ENCODE measurements at regions not wholly inside any gene's neighbourhood (a gene's known extent, or its start where the extent isn't known, plus 50 kb on each side); places are given as distances from the start of the nearest gene placed in this dataset.

GRCh38 chr2:217638533-217638932 is 364.3 kb downstream of the TNS1 start:
- no peak for DNase-seq (ENCODE audit: low read depth)
- TF ChIP-seq, protein P1, sequence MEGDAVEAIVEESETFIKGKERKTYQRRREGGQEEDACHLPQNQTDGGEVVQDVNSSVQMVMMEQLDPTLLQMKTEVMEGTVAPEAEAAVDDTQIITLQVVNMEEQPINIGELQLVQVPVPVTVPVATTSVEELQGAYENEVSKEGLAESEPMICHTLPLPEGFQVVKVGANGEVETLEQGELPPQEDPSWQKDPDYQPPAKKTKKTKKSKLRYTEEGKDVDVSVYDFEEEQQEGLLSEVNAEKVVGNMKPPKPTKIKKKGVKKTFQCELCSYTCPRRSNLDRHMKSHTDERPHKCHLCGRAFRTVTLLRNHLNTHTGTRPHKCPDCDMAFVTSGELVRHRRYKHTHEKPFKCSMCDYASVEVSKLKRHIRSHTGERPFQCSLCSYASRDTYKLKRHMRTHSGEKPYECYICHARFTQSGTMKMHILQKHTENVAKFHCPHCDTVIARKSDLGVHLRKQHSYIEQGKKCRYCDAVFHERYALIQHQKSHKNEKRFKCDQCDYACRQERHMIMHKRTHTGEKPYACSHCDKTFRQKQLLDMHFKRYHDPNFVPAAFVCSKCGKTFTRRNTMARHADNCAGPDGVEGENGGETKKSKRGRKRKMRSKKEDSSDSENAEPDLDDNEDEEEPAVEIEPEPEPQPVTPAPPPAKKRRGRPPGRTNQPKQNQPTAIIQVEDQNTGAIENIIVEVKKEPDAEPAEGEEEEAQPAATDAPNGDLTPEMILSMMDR (IDR thresholded peaks at IDR 0.05; ENCODE audit: insufficient read depth, low read length, poor library complexity, severe bottlenecking), result no peak
- Histone ChIP-seq H3K4me3 (ENCODE audit: low read depth, low read length) (no peak overlapping the region), H3K27me3 (ENCODE audit: control insufficient read depth, insufficient read depth, low read length) (peaks cover 3% of the 10 kb centered on the region), H3K36me3 (ENCODE audit: control insufficient read depth, insufficient read depth, low read length) (no peaks in the 10 kb centered on the region)

- no peak for DNase-seq (ENCODE audit: low read depth)
- H3K4me3 ChIP-seq (ENCODE audit: low read depth, low read length), result no peak overlapping the region
- peaks cover 3% of the 10 kb centered on the region for H3K27me3 ChIP-seq (ENCODE audit: control insufficient read depth, insufficient read depth, low read length)
- H3K36me3 ChIP-seq (ENCODE audit: control insufficient read depth, insufficient read depth, low read length), result no peaks in the 10 kb centered on the region
- TF ChIP-seq, protein P1 (IDR thresholded peaks at IDR 0.05; ENCODE audit: insufficient read depth, low read length, poor library complexity, severe bottlenecking), result no peak
Observed at GRCh38 chr2:217638031-217638430, 364.8 kb downstream of the TNS1 start.

DNA sequence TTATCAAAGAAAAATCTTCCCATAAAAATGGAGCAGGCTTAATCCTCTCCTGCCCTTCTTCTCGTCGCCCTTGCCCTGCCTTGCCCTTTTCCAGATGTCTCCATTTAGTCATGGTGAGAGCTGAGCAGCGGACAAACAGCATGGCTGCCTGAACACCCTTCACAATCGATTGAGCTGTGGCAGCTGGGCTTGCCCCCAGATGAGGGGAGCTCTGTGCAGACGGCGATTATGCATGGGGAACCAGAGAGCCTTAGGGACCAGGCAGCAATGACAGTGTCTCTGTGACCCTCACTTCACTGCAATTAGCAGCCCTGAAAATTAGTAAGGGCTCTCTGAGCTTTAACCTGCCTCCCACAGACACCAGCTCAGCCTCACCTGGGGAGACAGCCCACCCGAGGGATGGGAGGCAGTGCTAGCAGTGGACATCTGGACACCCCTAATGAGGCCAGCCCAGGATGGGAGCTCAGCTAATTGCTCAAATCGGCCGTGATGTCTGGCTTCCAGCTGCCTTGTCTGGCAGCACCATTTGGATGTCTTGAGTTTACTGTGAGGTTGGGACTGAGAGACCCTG is 365.7 kb downstream of the TNS1 start:
- no peak for DNase-seq (ENCODE audit: low read depth)
- Histone ChIP-seq H3K36me3 (ENCODE audit: control insufficient read depth, insufficient read depth, low read length) (no peaks in the 10 kb centered on the region), H3K4me3 (ENCODE audit: low read depth, low read length) (no peak overlapping the region), H3K27me3 (ENCODE audit: control insufficient read depth, insufficient read depth, low read length) (peaks cover 3% of the 10 kb centered on the region)
- TF ChIP-seq, protein P1 (IDR thresholded peaks at IDR 0.05; ENCODE audit: insufficient read depth, low read length, poor library complexity, severe bottlenecking), result no peak

DNA sequence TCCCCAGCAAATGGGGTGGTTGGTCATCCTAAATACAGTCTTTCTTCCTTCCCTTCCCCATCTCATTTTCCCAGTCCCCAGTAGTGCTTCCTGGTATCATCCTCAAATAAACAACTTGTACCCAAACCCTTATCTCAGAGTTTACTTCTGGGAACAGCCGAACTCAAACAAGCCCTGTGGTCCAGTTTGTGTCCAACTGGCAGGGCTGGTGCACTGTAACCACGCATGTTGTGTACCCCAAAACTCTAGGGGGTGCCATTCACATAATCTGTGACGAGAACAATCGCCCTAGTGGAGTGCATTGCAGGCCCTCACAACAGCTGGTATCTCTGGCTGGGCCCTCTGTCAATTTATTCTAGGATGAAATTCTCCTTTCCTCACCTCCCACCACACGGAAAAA is 366.2 kb downstream of the TNS1 start:
- H3K36me3 ChIP-seq (ENCODE audit: control insufficient read depth, insufficient read depth, low read length), result no peaks in the 10 kb centered on the region
- H3K4me3 ChIP-seq (ENCODE audit: low read depth, low read length), result no peak overlapping the region
- TF ChIP-seq, protein P1 (IDR thresholded peaks at IDR 0.05; ENCODE audit: insufficient read depth, low read length, poor library complexity, severe bottlenecking), result no peak
- no peak for DNase-seq (ENCODE audit: low read depth)
- H3K27me3 ChIP-seq (ENCODE audit: control insufficient read depth, insufficient read depth, low read length), result peaks cover 3% of the 10 kb centered on the region

DNA sequence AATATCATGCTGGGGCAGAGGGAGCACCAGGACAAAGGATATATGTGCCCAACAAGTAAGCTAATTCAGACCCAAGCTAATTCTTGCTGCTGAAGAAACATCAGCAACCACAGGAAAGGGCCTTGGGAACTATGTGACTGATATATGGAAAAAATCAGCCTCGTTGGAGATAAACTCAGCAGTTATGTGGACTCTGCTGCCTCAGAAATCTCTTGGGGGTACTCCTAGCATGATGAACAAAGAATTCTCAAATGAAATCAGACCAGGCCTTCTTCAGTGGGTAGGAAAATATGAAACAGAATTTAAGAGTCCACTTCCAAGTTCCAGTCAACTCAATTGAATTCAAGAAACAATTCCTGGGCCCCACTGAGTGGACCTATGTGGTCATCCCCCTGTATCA is 367.9 kb downstream of the TNS1 start:
- Histone ChIP-seq H3K4me3 (ENCODE audit: low read depth, low read length) (no peak overlapping the region), H3K36me3 (ENCODE audit: control insufficient read depth, insufficient read depth, low read length) (no peaks in the 10 kb centered on the region), H3K27me3 (ENCODE audit: control insufficient read depth, insufficient read depth, low read length) (peaks cover 3% of the 10 kb centered on the region)
- DNase-seq (ENCODE audit: low read depth), result no peak
- TF ChIP-seq, protein P1 (IDR thresholded peaks at IDR 0.05; ENCODE audit: insufficient read depth, low read length, poor library complexity, severe bottlenecking), result no peak

- H3K4me3 ChIP-seq (ENCODE audit: low read depth, low read length), result no peak overlapping the region
Observed at GRCh38 chr2:217632043-217632442, 370.8 kb downstream of the TNS1 start.

More at GRCh38 chr2:217632043-217632442, 370.8 kb downstream of the TNS1 start:
- H3K36me3 ChIP-seq (ENCODE audit: control insufficient read depth, insufficient read depth, low read length), result no peaks in the 10 kb centered on the region
- no peaks in the 10 kb centered on the region for H3K27me3 ChIP-seq (ENCODE audit: control insufficient read depth, insufficient read depth, low read length)
- TF ChIP-seq, protein P1 (IDR thresholded peaks at IDR 0.05; ENCODE audit: insufficient read depth, low read length, poor library complexity, severe bottlenecking), result no peak
- no peak for DNase-seq (ENCODE audit: low read depth)
